Ovary (tissue), 3 donors: ENCODE measurements at regions not wholly inside any gene's neighbourhood (a gene's known extent, or its start where the extent isn't known, plus 50 kb on each side); places are given as distances from the start of the nearest gene placed in this dataset.
"Not testable (repeated sequence)": the region's sequence is repeated elsewhere in the genome, so short reads cannot be mapped to it uniquely, and the experiment has no call there.

Experiments
- CTCF ChIP-seq, 3 donors: fragments of 450-650 bp in 2 of 3; fragments of 200-600 bp in 1 of 3; IDR thresholded peaks; one replicate each; pipeline versions ENCODE4 v1.5.1 to v1.8.0; 2016 to 2022; ENCODE audit warnings: antibody characterized with exemption in 3 of 3, mild to moderate bottlenecking in 1 of 3
- POLR2A ChIP-seq: fragments of 450-650 bp; IDR thresholded peaks from one replicate; pipeline ENCODE4 v1.6.1; 2017; ENCODE audit warnings: antibody characterized with exemption, mild to moderate bottlenecking, moderate library complexity
- donor health status: DM: no; HTN: no; CAD: no.

DNA sequence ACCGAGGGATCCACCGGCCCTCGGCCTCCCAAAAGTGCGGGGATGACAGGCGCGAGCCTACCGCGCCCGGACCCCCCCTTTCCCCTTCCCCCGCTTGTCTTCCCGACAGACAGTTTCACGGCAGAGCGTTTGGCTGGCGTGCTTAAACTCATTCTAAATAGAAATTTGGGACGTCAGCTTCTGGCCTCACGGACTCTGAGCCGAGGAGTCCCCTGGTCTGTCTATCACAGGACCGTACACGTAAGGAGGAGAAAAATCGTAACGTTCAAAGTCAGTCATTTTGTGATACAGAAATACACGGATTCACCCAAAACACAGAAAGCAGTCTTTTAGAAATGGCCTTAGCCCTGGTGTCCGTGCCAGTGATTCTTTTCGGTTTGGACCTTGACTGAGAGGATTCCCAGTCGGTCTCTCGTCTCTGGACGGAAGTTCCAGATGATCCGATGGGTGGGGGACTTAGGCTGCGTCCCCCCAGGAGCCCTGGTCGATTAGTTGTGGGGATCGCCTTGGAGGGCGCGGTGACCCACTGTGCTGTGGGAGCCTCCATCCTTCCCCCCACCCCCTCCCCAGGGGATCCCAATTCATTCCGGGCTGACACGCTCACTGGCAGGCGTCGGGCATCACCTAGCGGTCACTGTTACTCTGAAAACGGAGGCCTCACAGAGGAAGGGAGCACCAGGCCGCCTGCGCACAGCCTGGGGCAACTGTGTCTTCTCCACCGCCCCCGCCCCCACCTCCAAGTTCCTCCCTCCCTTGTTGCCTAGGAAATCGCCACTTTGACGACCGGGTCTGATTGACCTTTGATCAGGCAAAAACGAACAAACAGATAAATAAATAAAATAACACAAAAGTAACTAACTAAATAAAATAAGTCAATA lies 2093.4 kb upstream of the TPTE start:
- TF ChIP-seq CTCF (IDR thresholded peaks at IDR 0.05); POLR2A: not testable (repeated sequence)
